Parathyroid adenoma (tissue), 2 donors: ENCODE measurements at regions not wholly inside any gene's neighbourhood (a gene's known extent, or its start where the extent isn't known, plus 50 kb on each side); places are given as distances from the start of the nearest gene placed in this dataset.

Source experiments
- H2AFZ ChIP-seq: fragments of 300-600 bp; sonication (generic); one replicate; pipeline ENCODE4 v1.7.0; 2017; ENCODE audit warnings: antibody characterized with exemption, mild to moderate bottlenecking
- H3K27ac ChIP-seq: fragments of 300-600 bp; sonication (generic); one replicate; pipeline ENCODE4 v1.7.0; 2017
- H3K27me3 ChIP-seq: fragments of 300-600 bp; sonication (generic); one replicate; pipeline ENCODE4 v1.7.0; 2017; ENCODE audit warnings: low read length; ENCODE audit not compliant: control insufficient read depth, insufficient read depth
- H3K36me3 ChIP-seq: fragments of 300-600 bp; sonication (generic); one replicate; pipeline ENCODE4 v1.7.0; 2017; ENCODE audit warnings: low read length; ENCODE audit not compliant: control insufficient read depth, insufficient read depth
- H3K4me1 ChIP-seq: fragments of 300-600 bp; sonication (generic); one replicate; pipeline ENCODE4 v1.7.0; 2017; ENCODE audit warnings: control low read depth
- H3K4me2 ChIP-seq: fragments of 300-600 bp; sonication (generic); one replicate; pipeline ENCODE4 v1.7.0; 2017; ENCODE audit warnings: low read length
- H3K4me3 ChIP-seq: fragments of 300-600 bp; sonication (generic); one replicate; pipeline ENCODE4 v1.7.0; 2017; ENCODE audit warnings: low read depth, low read length
- H3K79me2 ChIP-seq: fragments of 300-600 bp; sonication (generic); one replicate; pipeline ENCODE4 v1.7.0; 2017; ENCODE audit warnings: control low read depth
- H3K9ac ChIP-seq: fragments of 300-600 bp; sonication (generic); one replicate; pipeline ENCODE4 v1.7.0; 2017; ENCODE audit warnings: mild to moderate bottlenecking
- H3K9me3 ChIP-seq: fragments of 300-600 bp; sonication (generic); one replicate; pipeline ENCODE4 v1.7.0; 2017; ENCODE audit warnings: low read length; ENCODE audit not compliant: control insufficient read depth
- CTCF ChIP-seq: fragments of 300-600 bp; sonication (generic); IDR thresholded peaks from one replicate; pipeline ENCODE4 v1.7.0; 2017; ENCODE audit warnings: antibody characterized with exemption, mild to moderate bottlenecking
- donor health status: primary hyperparathyroidism.

- no peak overlapping the region for H3K9ac ChIP-seq
- TF ChIP-seq CTCF, result no peak
- H3K79me2 ChIP-seq, result no peaks in the 10 kb centered on the region
- H3K27ac ChIP-seq, result no peak overlapping the region
- H3K4me1 ChIP-seq, result no peaks in the 10 kb centered on the region
- H3K4me2 ChIP-seq, result no peak overlapping the region
- H3K27me3 ChIP-seq, result no peaks in the 10 kb centered on the region
- H3K4me3 ChIP-seq, result no peak overlapping the region
- no peaks in the 10 kb centered on the region for H3K36me3 ChIP-seq
- no peaks in the 10 kb centered on the region for H3K9me3 ChIP-seq
- no peak overlapping the region for H2AFZ ChIP-seq
Measured at GRCh38 chr4:18398661-18399060, 377.1 kb upstream of the LCORL start.

DNA sequence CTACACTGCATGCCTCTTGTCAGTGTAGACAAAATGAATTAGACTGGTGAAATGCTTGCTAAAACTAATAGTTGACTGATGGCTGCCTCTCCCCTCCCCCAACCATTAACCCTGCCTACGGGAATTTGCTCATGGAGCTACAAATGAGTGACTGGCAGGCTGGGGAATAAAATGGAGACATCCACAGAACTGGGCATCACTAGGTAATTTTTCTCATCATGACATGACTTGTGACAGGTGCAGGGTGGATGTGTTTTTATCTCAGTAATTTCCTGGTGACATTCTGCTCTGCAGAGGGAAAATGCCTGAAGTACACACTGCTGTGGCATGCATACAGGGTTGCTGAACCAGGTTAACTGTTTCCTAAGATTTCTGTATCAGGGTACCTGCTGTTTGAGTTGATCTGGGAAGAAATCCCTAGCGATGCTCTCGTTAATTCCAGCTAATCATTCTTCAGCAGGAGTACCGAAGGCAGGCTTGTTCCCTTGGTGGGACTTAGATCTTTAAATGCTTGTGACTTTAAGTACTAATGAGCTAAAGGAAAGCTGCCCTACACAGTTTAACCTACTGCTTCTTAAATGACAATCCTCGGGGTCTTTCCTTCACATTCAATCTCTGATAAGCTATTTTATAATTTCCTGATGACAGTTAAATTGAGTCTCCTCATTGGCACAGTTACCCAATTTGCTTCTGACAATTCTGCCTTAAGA, 376.3 kb upstream of the LCORL start:
- Histone ChIP-seq H3K27ac (no peak overlapping the region), H3K9me3 (no peaks in the 10 kb centered on the region), H2AFZ (no peak overlapping the region), H3K27me3 (no peaks in the 10 kb centered on the region), H3K9ac (no peak overlapping the region), H3K36me3 (no peaks in the 10 kb centered on the region), H3K4me1 (no peaks in the 10 kb centered on the region), H3K4me2 (no peak overlapping the region), H3K4me3 (no peak overlapping the region), H3K79me2 (no peaks in the 10 kb centered on the region)
- no peak for TF ChIP-seq CTCF

- H2AFZ ChIP-seq, result no peak overlapping the region
- no peak overlapping the region for H3K4me3 ChIP-seq
- H3K27ac ChIP-seq, result no peak overlapping the region
- H3K79me2 ChIP-seq, result no peaks in the 10 kb centered on the region
- no peaks in the 10 kb centered on the region for H3K36me3 ChIP-seq
- no peaks in the 10 kb centered on the region for H3K4me1 ChIP-seq
- no peak overlapping the region for H3K9ac ChIP-seq
- no peaks in the 10 kb centered on the region for H3K27me3 ChIP-seq
- no peak overlapping the region for H3K4me2 ChIP-seq
- H3K9me3 ChIP-seq, result no peaks in the 10 kb centered on the region
- TF ChIP-seq CTCF, result no peak
Measured at GRCh38 chr4:18394656-18395055, 373.1 kb upstream of the LCORL start.

GRCh38 chr4:18391354-18391728, 369.8 kb upstream of the LCORL start:
- Histone ChIP-seq H3K9ac (no peak overlapping the region), H3K9me3 (no peaks in the 10 kb centered on the region), H2AFZ (no peak overlapping the region), H3K4me1 (no peaks in the 10 kb centered on the region), H3K4me2 (no peak overlapping the region), H3K79me2 (no peaks in the 10 kb centered on the region), H3K27me3 (no peaks in the 10 kb centered on the region), H3K4me3 (no peak overlapping the region), H3K36me3 (no peaks in the 10 kb centered on the region), H3K27ac (no peak overlapping the region)
- no peak for TF ChIP-seq CTCF

- Histone ChIP-seq H3K79me2 (no peaks in the 10 kb centered on the region), H3K9ac (no peak overlapping the region), H3K4me1 (no peaks in the 10 kb centered on the region), H3K27me3 (no peaks in the 10 kb centered on the region), H3K27ac (no peak overlapping the region), H3K4me3 (no peak overlapping the region), H3K36me3 (no peaks in the 10 kb centered on the region), H3K4me2 (no peak overlapping the region), H2AFZ (no peak overlapping the region), H3K9me3 (no peaks in the 10 kb centered on the region)
- TF ChIP-seq CTCF, result no peak
Measured at GRCh38 chr4:18390655-18391353, 369.2 kb upstream of the LCORL start.
